A549 (cell line): ENCODE measurements at regions not wholly inside any gene's neighbourhood (a gene's known extent, or its start where the extent isn't known, plus 50 kb on each side); places are given as distances from the start of the nearest gene placed in this dataset.
"Not testable (repeated sequence)": the region's sequence is repeated elsewhere in the genome, so short reads cannot be mapped to it uniquely, and the experiment has no call there.

Experiments used
- ATAC-seq, 2 experiments: fragments of 200-7000 bp in 1 of 2; fragments of >200 bp in 1 of 2; cut with Nextera tagmentation in 1 of 2; cut with Tn5 transposase in 1 of 2; 3 replicates each; pipeline versions ENCODE4 v1.8.0 to v1.9.1; 2018 to 2020; ENCODE audit warnings: mild to moderate bottlenecking in 1 of 2, moderate library complexity in 1 of 2
- CTCF ChIA-PET: fragments of 300-600 bp; sonication (Branson Sonifier 250); formaldehyde crosslinking; extraction: SDS; loops from one replicate; lab custom pipeline; 2021; ENCODE audit warnings: antibody characterized with exemption, inconsistent platforms; lab: Yijun Ruan, JAX
- POLR2A ChIA-PET: fragments of 350-600 bp; formaldehyde crosslinking; extraction: SDS; loops from one replicate; lab custom pipeline; 2021; ENCODE audit warnings: antibody characterized with exemption, inconsistent platforms; lab: Yijun Ruan, JAX
- DNase-seq, 2 experiments: peaks; one replicate each; pipeline versions ENCODE4 v3.0.0 to v3.0.0-alpha.2; 2011 to 2016; ENCODE audit warnings: low read depth in 1 of 2, low spot score in 1 of 2
- FAIRE-seq: peaks from 2 replicates; lab custom pipeline; 2011; peaks lifted over from hg19 to GRCh38; lab: Jason Lieb, UNC
- H3K27ac ChIP-seq, 2 experiments: fragments of >200 bp; sonication (Bioruptor Twin); formaldehyde crosslinking; 3 replicates each; pipeline ENCODE4 v1.5.1; 2016 to 2017
- H3K4me1 ChIP-seq: fragments of >200 bp; sonication (Bioruptor Twin); formaldehyde crosslinking; 3 replicates; pipeline ENCODE4 v1.6.1; 2016
- H3K4me2 ChIP-seq: fragments of >200 bp; sonication (Bioruptor Twin); formaldehyde crosslinking; 3 replicates; pipeline ENCODE4 v1.6.1; 2016
- H3K4me3 ChIP-seq: fragments of >200 bp; sonication (Bioruptor Twin); formaldehyde crosslinking; 3 replicates; pipeline ENCODE4 v1.5.1; 2016
- H3K9me3 ChIP-seq: fragments of >200 bp; sonication (Bioruptor Twin); formaldehyde crosslinking; 3 replicates; pipeline ENCODE4 v1.6.1; 2016
- CBX2 ChIP-seq: fragments of 200-600 bp; sonication (generic); IDR thresholded peaks from 2 replicates; pipeline ENCODE4 v1.6.1; 2016; ENCODE audit warnings: low read depth, mild to moderate bottlenecking, borderline replicate concordance
- CEBPB ChIP-seq, 2 experiments: fragments of >200 bp in 1 of 2; sonication (Bioruptor Twin) in 1 of 2; formaldehyde crosslinking in 1 of 2; IDR thresholded peaks; 2 replicates each; pipeline ENCODE4 v1.6.1; 2012 to 2016
- CHD2 ChIP-seq: fragments of 150-350 bp; IDR thresholded peaks from 2 replicates; pipeline ENCODE4 v1.6.1; 2014; ENCODE audit warnings: low read length; ENCODE audit not compliant: partially characterized antibody
- CHD4 ChIP-seq: fragments of 200-600 bp; sonication (generic); IDR thresholded peaks from 2 replicates; pipeline ENCODE4 v1.6.1; 2016; ENCODE audit warnings: antibody characterized with exemption, mild to moderate bottlenecking, borderline replicate concordance
- FOSL2 ChIP-seq, 2 experiments: fragments of 450-650 bp in 1 of 2; fragments of >200 bp in 1 of 2; sonication (Bioruptor Twin) in 1 of 2; formaldehyde crosslinking; IDR thresholded peaks; 2 replicates each; pipeline versions ENCODE4 v1.5.0 to v1.6.1; 2016 to 2020; ENCODE audit warnings: mild to moderate bottlenecking in 1 of 2, moderate library complexity in 1 of 2
- FOXS1 ChIP-seq: fragments of 250-450 bp; sonication (Bioruptor Pico); IDR thresholded peaks from 2 replicates; pipeline ENCODE4 v1.5.0; 2020; ENCODE audit warnings: mild to moderate bottlenecking, moderate library complexity
- HDAC2 ChIP-seq: fragments of 200-600 bp; sonication (generic); IDR thresholded peaks from 2 replicates; pipeline ENCODE4 v1.6.1; 2016
- HOXA7 ChIP-seq: fragments of 250-450 bp; sonication (Bioruptor Pico); IDR thresholded peaks from 2 replicates; pipeline ENCODE4 v1.5.0; 2020; ENCODE audit warnings: mild to moderate bottlenecking, moderate library complexity
- HOXB13 ChIP-seq: fragments of 250-450 bp; sonication (Bioruptor Pico); IDR thresholded peaks from 2 replicates; pipeline ENCODE4 v1.5.0; 2020; ENCODE audit warnings: low read depth, mild to moderate bottlenecking, moderate library complexity
- KDM1A ChIP-seq: fragments of 200-600 bp; sonication (generic); IDR thresholded peaks from 2 replicates; pipeline ENCODE4 v1.6.1; 2016; ENCODE audit warnings: low read depth, mild to moderate bottlenecking
- MAFK ChIP-seq: fragments of 450-650 bp; IDR thresholded peaks from 2 replicates; pipeline ENCODE4 v1.6.1; 2014; ENCODE audit not compliant: partially characterized antibody
- NFE2L2 ChIP-seq: fragments of 150-350 bp; conservative IDR thresholded peaks from 2 replicates; pipeline ENCODE4 v1.6.1; 2014; ENCODE audit warnings: low read length
- NR3C1 ChIP-seq: fragments of >200 bp; sonication (Bioruptor Twin); formaldehyde crosslinking; IDR thresholded peaks from 3 replicates; pipeline ENCODE4 v1.6.1; 2017
- PHF8 ChIP-seq: fragments of 200-600 bp; sonication (generic); IDR thresholded peaks from 2 replicates; pipeline ENCODE4 v1.6.1; 2016; ENCODE audit warnings: low read depth, mild to moderate bottlenecking, antibody characterized with exemption, moderate library complexity, borderline replicate concordance
- POLR2A ChIP-seq: IDR thresholded peaks from 2 replicates; pipeline ENCODE4 v1.6.1; 2012; ENCODE audit warnings: mild to moderate bottlenecking, low read length
- POLR2AphosphoS2 ChIP-seq: conservative IDR thresholded peaks from 2 replicates; pipeline ENCODE4 v1.6.1; 2012; ENCODE audit warnings: low read length, improper control_type of control experiment, inconsistent platforms
- RAD21 ChIP-seq, 2 experiments: fragments of >200 bp in 1 of 2; sonication (Bioruptor Twin) in 1 of 2; formaldehyde crosslinking in 1 of 2; IDR thresholded peaks in 1 of 2; conservative IDR thresholded peaks in 1 of 2; 2 replicates in 1 of 2; 3 replicates in 1 of 2; pipeline ENCODE4 v1.6.1; 2012 to 2018; ENCODE audit warnings: inconsistent platforms in 1 of 2
- SMC3 ChIP-seq: fragments of >200 bp; sonication (Bioruptor Twin); formaldehyde crosslinking; IDR thresholded peaks from 3 replicates; pipeline ENCODE4 v1.6.1; 2018; ENCODE audit warnings: inconsistent platforms
- TFCP2L1 ChIP-seq: fragments of 250-450 bp; sonication (Bioruptor Pico); IDR thresholded peaks from 2 replicates; pipeline ENCODE4 v1.5.0; 2021; ENCODE audit warnings: mild to moderate bottlenecking
- ZC3H11A ChIP-seq: fragments of 450-650 bp; IDR thresholded peaks from 2 replicates; pipeline ENCODE4 v1.6.1; 2014; ENCODE audit warnings: antibody characterized with exemption, mild to moderate bottlenecking
- ZNF302 ChIP-seq: fragments of 250-450 bp; sonication (Bioruptor Pico); IDR thresholded peaks from 2 replicates; pipeline ENCODE4 v1.9.0; 2021; ENCODE audit warnings: inconsistent platforms, mild to moderate bottlenecking, moderate library complexity
- WGBS: methylation state at CpG from one replicate; pipeline ENCODE4 v1.1.6; 2017; ENCODE audit errors: missing lambda C conversion rate; 5-methylcytosine and 5-hydroxymethylcytosine counted together
- TF ChIP-seq, protein P1 (sequence below): fragments of >200 bp; sonication (Bioruptor Twin); formaldehyde crosslinking; IDR thresholded peaks from 3 replicates; pipeline ENCODE4 v1.6.1; 2016
- TF ChIP-seq, protein P2 (sequence below): IDR thresholded peaks from 2 replicates; pipeline ENCODE4 v1.6.1; 2012
- TF ChIP-seq, protein P3 (sequence below): fragments of >200 bp; sonication (Bioruptor Twin); formaldehyde crosslinking; IDR thresholded peaks from 2 replicates; pipeline ENCODE4 v1.6.1; 2016
- TF ChIP-seq, protein P4 (sequence below): IDR thresholded peaks from 2 replicates; pipeline ENCODE4 v1.6.1; 2012
- TF ChIP-seq, protein P5 (sequence below): fragments of 150-350 bp; IDR thresholded peaks from 2 replicates; pipeline ENCODE4 v1.6.1; 2014; ENCODE audit warnings: low read depth, mild to moderate bottlenecking, low read length

DNA sequence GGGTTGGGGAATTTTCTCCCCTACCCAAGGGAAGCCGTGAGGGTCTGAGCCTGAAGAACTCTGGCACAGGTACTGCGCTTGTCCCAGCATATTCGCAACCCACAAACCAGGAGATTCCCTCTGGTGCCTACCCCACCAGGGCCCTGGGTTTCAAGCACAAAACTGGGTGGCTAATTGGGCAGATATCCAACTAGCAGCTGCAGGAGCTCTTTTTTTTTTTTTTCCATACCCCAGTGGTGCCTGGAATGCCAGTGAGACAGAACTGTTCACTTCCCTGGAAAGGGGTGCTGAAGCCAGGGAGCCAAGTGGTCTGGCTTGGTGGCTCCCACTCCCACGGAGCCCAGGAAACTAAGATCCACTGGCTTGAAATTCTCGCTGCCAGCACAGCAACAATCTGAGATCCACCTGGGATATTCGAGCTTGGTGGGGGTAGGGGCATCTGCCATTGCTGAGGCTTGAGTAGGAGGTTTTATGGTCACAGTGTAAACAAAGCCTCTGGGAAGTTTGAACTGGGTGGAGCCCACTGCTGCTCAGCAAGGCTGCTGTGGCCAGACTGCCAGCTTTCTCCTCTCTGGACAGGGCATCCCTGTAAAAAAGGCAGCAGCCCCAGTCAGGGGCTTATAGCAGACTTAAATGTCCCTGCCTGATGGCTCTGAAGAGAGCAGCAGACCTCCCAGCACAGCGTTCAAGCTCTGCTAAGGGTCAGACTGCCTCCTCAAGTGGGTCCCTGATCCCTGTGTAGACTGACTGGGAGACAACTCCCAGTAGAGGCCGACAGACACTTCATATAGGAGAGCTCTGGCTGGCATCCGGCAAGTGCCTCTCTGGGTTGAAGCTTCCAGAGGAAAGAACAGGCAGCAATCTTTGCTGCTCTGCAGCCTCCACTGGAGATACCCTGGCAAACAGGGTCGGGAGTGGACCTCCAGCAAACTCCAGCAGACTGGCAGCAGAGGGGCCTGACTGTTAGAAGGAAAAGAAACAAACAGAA lies 670.1 kb upstream of the IGFBP3 start:
- Histone ChIP-seq H3K4me1 (peaks cover 12% of the 10 kb centered on the region), H3K4me2 (peak overlapping the region; percentile 71), H3K27ac (peak overlapping the region; percentile 72 to 78)
- CTCF ChIA-PET, result interaction anchor here (0.8 to 2.0 kb wide), 3 partner anchors 9 to 670 kb away, joined by 3 to 6 read pairs (median 3); partner anchors contain the start of gene IGFBP3
- H3K9me3 ChIP-seq, FAIRE-seq, H3K4me3 ChIP-seq, POLR2A ChIA-PET: not testable (repeated sequence)
- WGBS, result 38% methylated on average over 6 of the region's 10 CpGs
- peak in 1 of 2 experiments; percentile 36; a peak in 2 of 5 replicates for TF ChIP-seq RAD21 (conservative IDR thresholded peaks at IDR 0.05 in 1 of 2, IDR thresholded peaks at IDR 0.05 in 1 of 2)
- peak in 1 of 2 experiments; percentile 61 for DNase-seq
- peak in 1 of 2 experiments; percentile 56; a peak in 2 of 6 replicates for ATAC-seq

DNA sequence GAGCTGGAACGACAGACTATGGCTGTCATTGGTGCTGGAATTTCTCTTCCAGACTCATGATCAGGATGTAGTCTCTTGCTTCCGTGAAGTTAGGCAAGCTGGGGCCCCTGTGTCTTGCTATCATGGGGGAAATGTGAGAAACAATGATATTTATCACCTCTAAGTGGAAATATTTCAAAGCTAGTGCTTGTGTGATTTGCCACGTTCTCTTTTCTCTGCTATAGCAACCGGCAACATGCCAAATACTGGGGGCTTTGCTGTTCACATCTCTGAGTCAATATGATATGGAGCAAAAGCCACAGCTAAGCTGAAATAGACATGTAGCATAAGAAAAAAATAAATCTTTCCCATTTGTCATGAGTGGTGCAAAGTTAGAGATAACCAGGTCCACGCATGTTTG lies 668.2 kb upstream of the IGFBP3 start:
- DNase-seq (no peak), FAIRE-seq (no peak), ATAC-seq (no peak)
- TF ChIP-seq ZC3H11A (no peak), POLR2A (no peak), HOXB13 (CRISPR knock-in tag) (no peak), CHD4 (no peak), FOSL2 (IDR thresholded peaks at IDR 0.05) (no peak), FOSL2 (CRISPR knock-in tag; IDR thresholded peaks at IDR 0.05) (no peak), CEBPB (IDR thresholded peaks at IDR 0.05) (no peak), ZNF302 (CRISPR knock-in tag) (no peak), NR3C1 (no peak), HDAC2 (no peak), MAFK (no peak)
- TF ChIP-seq, protein P1, sequence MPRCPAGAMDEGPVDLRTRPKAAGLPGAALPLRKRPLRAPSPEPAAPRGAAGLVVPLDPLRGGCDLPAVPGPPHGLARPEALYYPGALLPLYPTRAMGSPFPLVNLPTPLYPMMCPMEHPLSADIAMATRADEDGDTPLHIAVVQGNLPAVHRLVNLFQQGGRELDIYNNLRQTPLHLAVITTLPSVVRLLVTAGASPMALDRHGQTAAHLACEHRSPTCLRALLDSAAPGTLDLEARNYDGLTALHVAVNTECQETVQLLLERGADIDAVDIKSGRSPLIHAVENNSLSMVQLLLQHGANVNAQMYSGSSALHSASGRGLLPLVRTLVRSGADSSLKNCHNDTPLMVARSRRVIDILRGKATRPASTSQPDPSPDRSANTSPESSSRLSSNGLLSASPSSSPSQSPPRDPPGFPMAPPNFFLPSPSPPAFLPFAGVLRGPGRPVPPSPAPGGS, result no peak
- TF ChIP-seq, protein P2, sequence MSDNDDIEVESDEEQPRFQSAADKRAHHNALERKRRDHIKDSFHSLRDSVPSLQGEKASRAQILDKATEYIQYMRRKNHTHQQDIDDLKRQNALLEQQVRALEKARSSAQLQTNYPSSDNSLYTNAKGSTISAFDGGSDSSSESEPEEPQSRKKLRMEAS, result no peak
- TF ChIP-seq, protein P3, sequence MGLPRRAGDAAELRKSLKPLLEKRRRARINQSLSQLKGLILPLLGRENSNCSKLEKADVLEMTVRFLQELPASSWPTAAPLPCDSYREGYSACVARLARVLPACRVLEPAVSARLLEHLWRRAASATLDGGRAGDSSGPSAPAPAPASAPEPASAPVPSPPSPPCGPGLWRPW, result no peak
- Histone ChIP-seq H3K4me2 (no peak overlapping the region), H3K4me1 (peaks cover 12% of the 10 kb centered on the region), H3K9me3 (no peaks in the 10 kb centered on the region; the same call in 2 of the 3 replicates), H3K4me3 (no peak overlapping the region), H3K27ac (no peak overlapping the region)
- WGBS, result 75% methylated on average over 5 of the region's 5 CpGs
- CTCF ChIA-PET, result no interaction called here
- POLR2A ChIA-PET, result no interaction called here

DNA sequence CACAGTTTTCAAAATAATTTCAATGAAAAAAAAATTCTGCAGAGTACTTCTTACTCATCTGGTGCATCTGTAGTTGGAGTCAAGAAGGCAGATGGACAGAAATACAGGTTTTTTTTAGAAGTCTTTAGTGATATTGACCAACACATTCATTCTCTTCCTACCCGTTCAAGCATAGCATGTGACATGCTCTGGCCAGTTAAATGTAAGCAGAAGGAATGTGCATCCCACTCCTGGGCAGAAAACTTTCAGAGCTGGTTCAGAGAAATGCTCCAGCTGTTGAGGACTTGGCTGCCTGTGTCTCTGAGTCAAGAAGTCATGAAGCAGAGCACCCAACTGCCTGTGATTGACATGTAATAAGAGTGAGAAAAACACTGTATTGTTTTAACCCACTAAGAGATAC lies 665.3 kb upstream of the IGFBP3 start:
- no peak overlapping the region for H3K4me2 ChIP-seq
- FAIRE-seq, result no peak
- CTCF ChIA-PET, result no interaction called here
- WGBS, result 15% methylated on average over 1 of the region's 1 CpG
- H3K27ac ChIP-seq, result no peak overlapping the region
- no peak for ATAC-seq
- H3K4me3 ChIP-seq, result no peak overlapping the region
- no peak for DNase-seq
- no peaks in the 10 kb centered on the region for H3K9me3 ChIP-seq
- POLR2A ChIA-PET, result no interaction called here
- H3K4me1 ChIP-seq, result peaks cover 14% of the 10 kb centered on the region
- TF ChIP-seq TFCP2L1 (CRISPR knock-in tag) (no peak), CHD2 (no peak), HDAC2 (no peak), POLR2AphosphoS2 (no peak), NFE2L2 (no peak), HOXA7 (CRISPR knock-in tag) (no peak), HOXB13 (CRISPR knock-in tag) (no peak), SMC3 (no peak), CBX2 (no peak), PHF8 (no peak), KDM1A (no peak), FOXS1 (no peak), NR3C1 (no peak)
- TF ChIP-seq, protein P4, sequence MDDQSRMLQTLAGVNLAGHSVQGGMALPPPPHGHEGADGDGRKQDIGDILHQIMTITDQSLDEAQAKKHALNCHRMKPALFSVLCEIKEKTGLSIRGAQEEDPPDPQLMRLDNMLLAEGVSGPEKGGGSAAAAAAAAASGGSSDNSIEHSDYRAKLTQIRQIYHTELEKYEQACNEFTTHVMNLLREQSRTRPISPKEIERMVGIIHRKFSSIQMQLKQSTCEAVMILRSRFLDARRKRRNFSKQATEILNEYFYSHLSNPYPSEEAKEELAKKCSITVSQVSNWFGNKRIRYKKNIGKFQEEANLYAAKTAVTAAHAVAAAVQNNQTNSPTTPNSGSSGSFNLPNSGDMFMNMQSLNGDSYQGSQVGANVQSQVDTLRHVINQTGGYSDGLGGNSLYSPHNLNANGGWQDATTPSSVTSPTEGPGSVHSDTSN, result no peak
- TF ChIP-seq, protein P1, result no peak
- TF ChIP-seq, protein P2, result no peak
- TF ChIP-seq, protein P3, result no peak
- TF ChIP-seq, protein P5, sequence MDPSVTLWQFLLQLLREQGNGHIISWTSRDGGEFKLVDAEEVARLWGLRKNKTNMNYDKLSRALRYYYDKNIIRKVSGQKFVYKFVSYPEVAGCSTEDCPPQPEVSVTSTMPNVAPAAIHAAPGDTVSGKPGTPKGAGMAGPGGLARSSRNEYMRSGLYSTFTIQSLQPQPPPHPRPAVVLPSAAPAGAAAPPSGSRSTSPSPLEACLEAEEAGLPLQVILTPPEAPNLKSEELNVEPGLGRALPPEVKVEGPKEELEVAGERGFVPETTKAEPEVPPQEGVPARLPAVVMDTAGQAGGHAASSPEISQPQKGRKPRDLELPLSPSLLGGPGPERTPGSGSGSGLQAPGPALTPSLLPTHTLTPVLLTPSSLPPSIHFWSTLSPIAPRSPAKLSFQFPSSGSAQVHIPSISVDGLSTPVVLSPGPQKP, result no peak
